ENCODE measurements at regions not wholly inside any gene's neighbourhood (a gene's known extent, or its start where the extent isn't known, plus 50 kb on each side); places are given as distances from the start of the nearest gene placed in this dataset.

- TF ChIP-seq EZH2 (IDR thresholded peaks at IDR 0.05; ENCODE audit: insufficient read depth, low read length): no peak
- TF ChIP-seq CTCF (IDR thresholded peaks at IDR 0.05; ENCODE audit: insufficient read depth, low read depth, low read length): no peak
Measured at GRCh38 chr9:84583866-84584265, 85.7 kb upstream of the NTRK2 start.
